ENCODE measurements at regions not wholly inside any gene's neighbourhood (a gene's known extent, or its start where the extent isn't known, plus 50 kb on each side); places are given as distances from the start of the nearest gene placed in this dataset.

GRCh38 chr13:74487091-74487722 lies 353.0 kb upstream of the KLF12 start:
- no peaks in the 10 kb centered on the region for H3K4me1 ChIP-seq (ENCODE audit: insufficient read depth, low read length, severe bottlenecking)
- TF ChIP-seq EZH2 (IDR thresholded peaks at IDR 0.05; ENCODE audit: borderline replicate concordance, low read length) (no peak), CTCF (IDR thresholded peaks at IDR 0.05; ENCODE audit: low read length) (no peak)
- H3K79me2 ChIP-seq (ENCODE audit: insufficient read depth, low read length) = no peaks in the 10 kb centered on the region
- H3K27me3 ChIP-seq (ENCODE audit: insufficient read depth, low read length) = no peaks in the 10 kb centered on the region
- 0 out of 2 replicates have a peak, but pooled peaks cover 1% of the 10 kb centered on the region for H3K9me3 ChIP-seq (ENCODE audit: low read length)
- H2AFZ ChIP-seq (ENCODE audit: low read length) = no peak overlapping the region
- no peaks in the 10 kb centered on the region for H4K20me1 ChIP-seq (ENCODE audit: insufficient read depth, low read length)
- H3K36me3 ChIP-seq (ENCODE audit: insufficient read depth, low read length) = no peaks in the 10 kb centered on the region
- H3F3A ChIP-seq (ENCODE audit: insufficient read depth, low read length) = no peaks in the 10 kb centered on the region
- H3K9ac ChIP-seq (ENCODE audit: low read length) = no peak overlapping the region
- no peak overlapping the region for H3K27ac ChIP-seq (ENCODE audit: low read depth, low read length, poor library complexity, severe bottlenecking)
- H3K4me2 ChIP-seq (ENCODE audit: low read length) = no peak overlapping the region
- H3K9me2 ChIP-seq (ENCODE audit: low read depth, low read length) = no peaks in the 10 kb centered on the region
- no peak overlapping the region for H3K4me3 ChIP-seq (ENCODE audit: low read depth, low read length, poor library complexity, severe bottlenecking)

GRCh38 chr13:74485757-74486156 lies 351.6 kb upstream of the KLF12 start:
- TF ChIP-seq EZH2 (IDR thresholded peaks at IDR 0.05; ENCODE audit: borderline replicate concordance, low read length) (no peak), CTCF (IDR thresholded peaks at IDR 0.05; ENCODE audit: low read length) (no peak)
- Histone ChIP-seq H3K4me2 (ENCODE audit: low read length) (no peak overlapping the region), H3K36me3 (ENCODE audit: insufficient read depth, low read length) (no peaks in the 10 kb centered on the region), H2AFZ (ENCODE audit: low read length) (no peak overlapping the region), H3K27me3 (ENCODE audit: insufficient read depth, low read length) (no peaks in the 10 kb centered on the region), H3K9ac (ENCODE audit: low read length) (no peak overlapping the region), H3K4me3 (ENCODE audit: low read depth, low read length, poor library complexity, severe bottlenecking) (no peak overlapping the region), H4K20me1 (ENCODE audit: insufficient read depth, low read length) (no peaks in the 10 kb centered on the region), H3K27ac (ENCODE audit: low read depth, low read length, poor library complexity, severe bottlenecking) (no peak overlapping the region), H3K9me2 (ENCODE audit: low read depth, low read length) (no peaks in the 10 kb centered on the region), H3K4me1 (ENCODE audit: insufficient read depth, low read length, severe bottlenecking) (no peaks in the 10 kb centered on the region), H3K79me2 (ENCODE audit: insufficient read depth, low read length) (no peaks in the 10 kb centered on the region), H3F3A (ENCODE audit: insufficient read depth, low read length) (no peaks in the 10 kb centered on the region), H3K9me3 (ENCODE audit: low read length) (no peaks in the 10 kb centered on the region)

- H3K4me2 ChIP-seq (ENCODE audit: low read length) = no peak overlapping the region
- no peaks in the 10 kb centered on the region for H3F3A ChIP-seq (ENCODE audit: insufficient read depth, low read length)
- H3K4me1 ChIP-seq (ENCODE audit: insufficient read depth, low read length, severe bottlenecking) = no peaks in the 10 kb centered on the region
- no peaks in the 10 kb centered on the region for H3K9me3 ChIP-seq (ENCODE audit: low read length)
- no peak overlapping the region for H2AFZ ChIP-seq (ENCODE audit: low read length)
- no peak overlapping the region for H3K27ac ChIP-seq (ENCODE audit: low read depth, low read length, poor library complexity, severe bottlenecking)
- no peak overlapping the region for H3K9ac ChIP-seq (ENCODE audit: low read length)
- H3K79me2 ChIP-seq (ENCODE audit: insufficient read depth, low read length) = no peaks in the 10 kb centered on the region
- no peaks in the 10 kb centered on the region for H3K9me2 ChIP-seq (ENCODE audit: low read depth, low read length)
- no peak overlapping the region for H3K4me3 ChIP-seq (ENCODE audit: low read depth, low read length, poor library complexity, severe bottlenecking)
- TF ChIP-seq CTCF (IDR thresholded peaks at IDR 0.05; ENCODE audit: low read length) (no peak), EZH2 (IDR thresholded peaks at IDR 0.05; ENCODE audit: borderline replicate concordance, low read length) (no peak)
- no peaks in the 10 kb centered on the region for H3K36me3 ChIP-seq (ENCODE audit: insufficient read depth, low read length)
- no peaks in the 10 kb centered on the region for H4K20me1 ChIP-seq (ENCODE audit: insufficient read depth, low read length)
- no peaks in the 10 kb centered on the region for H3K27me3 ChIP-seq (ENCODE audit: insufficient read depth, low read length)
These were observed 344.9 kb upstream of the KLF12 start for GRCh38 chr13:74479124-74479523.

Data from OCI-LY1 (cell line).